ENCODE measurements at regions not wholly inside any gene's neighbourhood (a gene's known extent, or its start where the extent isn't known, plus 50 kb on each side); places are given as distances from the start of the nearest gene placed in this dataset.

DNA sequence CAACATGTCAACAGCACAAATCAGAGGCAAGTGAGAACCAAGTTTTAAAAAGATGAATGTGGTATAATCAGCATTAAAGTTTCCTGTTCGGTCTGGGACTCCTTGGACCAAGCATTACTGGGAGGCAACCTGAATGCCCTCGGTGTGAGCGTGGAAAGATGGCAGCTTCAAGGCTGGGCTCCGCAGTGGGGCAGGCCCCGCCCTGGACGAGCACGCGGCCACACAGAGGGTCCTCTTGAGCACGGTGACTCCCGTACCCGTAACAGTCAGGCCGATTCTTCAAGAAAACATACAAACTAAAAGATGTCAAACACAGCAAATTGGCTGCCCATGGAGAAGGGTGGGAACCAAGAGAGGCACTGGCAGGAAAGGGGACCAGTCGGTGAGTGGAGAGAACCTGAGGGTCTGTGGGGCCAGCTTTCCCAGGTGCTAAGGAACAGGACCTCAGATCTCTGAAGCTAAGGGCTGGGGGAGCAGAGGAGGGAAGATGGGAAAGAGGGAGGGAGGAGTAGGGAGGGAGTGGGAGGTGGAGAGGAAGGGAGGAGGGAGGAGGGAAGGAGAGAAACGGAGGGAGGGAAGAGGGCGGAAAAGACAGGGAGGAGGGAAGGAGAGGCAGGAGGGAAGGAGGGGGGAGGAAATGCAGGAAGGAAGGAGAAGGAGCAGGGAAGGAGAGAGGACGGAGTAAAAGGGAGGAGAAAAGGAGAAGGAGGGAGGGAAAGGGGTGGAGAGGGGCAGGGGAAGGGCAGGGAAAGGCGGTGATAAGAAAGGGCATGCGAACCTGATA, 71.2 kb upstream of the FAM20C start:
- Histone ChIP-seq H4K20me1 (ENCODE audit: insufficient read depth, low read length) (no peaks in the 10 kb centered on the region), H2BK15ac (ENCODE audit: low read depth, low read length) (no peak overlapping the region), H3K36me3 (ENCODE audit: control insufficient read depth, insufficient read depth, low read length) (no peaks in the 10 kb centered on the region), H2BK20ac (ENCODE audit: low read depth, low read length) (no peak overlapping the region), H3K27ac (ENCODE audit: insufficient read depth, low read length) (no peak overlapping the region), H2AK9ac (replicated peaks; ENCODE audit: low read depth, low read length, poor library complexity) (no peak overlapping the region), H3K14ac (replicated peaks; ENCODE audit: low read depth, low read length) (no peak overlapping the region), H3K79me1 (ENCODE audit: low read depth in 1 of 2, low read length in 2 of 2) (no peaks in the 10 kb centered on the region), H4K5ac (ENCODE audit: low read depth, low read length) (no peak overlapping the region), H3K9me3 (ENCODE audit: control insufficient read depth, insufficient read depth, low read length) (no peaks in the 10 kb centered on the region), H3K23ac (ENCODE audit: low read depth, low read length) (no peak overlapping the region), H2AK5ac (ENCODE audit: low read depth, low read length) (no peak overlapping the region), H3K4ac (ENCODE audit: low read depth, low read length) (no peak overlapping the region), H3K4me3 (ENCODE audit: insufficient read depth, low read depth, low read length) (no peak overlapping the region), H3K4me2 (ENCODE audit: low read depth, low read length) (no peak overlapping the region), H3K27me3 (ENCODE audit: control insufficient read depth, insufficient read depth, low read length) (no peaks in the 10 kb centered on the region; the same call in 1 of the 2 replicates), H3K18ac (ENCODE audit: low read depth, low read length) (no peak overlapping the region), H4K91ac (ENCODE audit: insufficient read depth, low read depth, low read length) (no peak overlapping the region), H2AFZ (replicated peaks; ENCODE audit: low read length, poor library complexity) (peak overlapping the region; percentile 59), H4K8ac (ENCODE audit: low read depth in 2 of 2, low read length in 2 of 2) (no peak overlapping the region), H2BK120ac (ENCODE audit: low read depth, low read length) (no peak overlapping the region), H3K56ac (ENCODE audit: extremely low read depth, insufficient read depth, low read length) (no peak overlapping the region), H3K4me1 (ENCODE audit: control insufficient read depth, insufficient read depth, low read length) (peaks cover 2% of the 10 kb centered on the region; the same call in 1 of the 2 replicates), H3K9me1 (ENCODE audit: insufficient read depth, low read length) (0 out of 2 replicates have a peak, but pooled peaks cover 4% of the 10 kb centered on the region), H2BK5ac (ENCODE audit: low read depth, low read length, poor library complexity, severe bottlenecking) (no peak overlapping the region), H3K9ac (ENCODE audit: low read depth, low read length) (no peak overlapping the region)
- POLR2A ChIA-PET (ENCODE audit: unreplicated experiment), result no interaction called here
- intact Hi-C loops (cut with micrococcal nuclease) (no loop called here), in situ Hi-C loops (cut with MboI; ENCODE audit: low sequenced_read_pairs) (no loop called here), dilution Hi-C loops (cut with HindIII; ENCODE audit: low sequenced_read_pairs, unreplicated experiment) (no loop called here)
- WGBS, 2 experiments (ENCODE audit: extremely low coverage in 2 of 2, insufficient read length in 1 of 2), result 70 to 100% methylated on average over 1 to 4 of the region's 18 CpGs
- no peak for DNase-seq
- no TSS peak for BruUV-seq (replicated peaks)
- CTCF ChIA-PET, result no interaction called here
- TF ChIP-seq MAFK (IDR thresholded peaks at IDR 0.05; ENCODE audit: low read depth, low read length) (no peak), NFE2L2 (IDR thresholded peaks at IDR 0.05; ENCODE audit: low read depth, low read length) (no peak), USF2 (IDR thresholded peaks at IDR 0.05; ENCODE audit: low read depth, low read length) (no peak), RFX5 (IDR thresholded peaks at IDR 0.05; ENCODE audit: low read depth, low read length) (no peak)
- TF ChIP-seq, protein P1, sequence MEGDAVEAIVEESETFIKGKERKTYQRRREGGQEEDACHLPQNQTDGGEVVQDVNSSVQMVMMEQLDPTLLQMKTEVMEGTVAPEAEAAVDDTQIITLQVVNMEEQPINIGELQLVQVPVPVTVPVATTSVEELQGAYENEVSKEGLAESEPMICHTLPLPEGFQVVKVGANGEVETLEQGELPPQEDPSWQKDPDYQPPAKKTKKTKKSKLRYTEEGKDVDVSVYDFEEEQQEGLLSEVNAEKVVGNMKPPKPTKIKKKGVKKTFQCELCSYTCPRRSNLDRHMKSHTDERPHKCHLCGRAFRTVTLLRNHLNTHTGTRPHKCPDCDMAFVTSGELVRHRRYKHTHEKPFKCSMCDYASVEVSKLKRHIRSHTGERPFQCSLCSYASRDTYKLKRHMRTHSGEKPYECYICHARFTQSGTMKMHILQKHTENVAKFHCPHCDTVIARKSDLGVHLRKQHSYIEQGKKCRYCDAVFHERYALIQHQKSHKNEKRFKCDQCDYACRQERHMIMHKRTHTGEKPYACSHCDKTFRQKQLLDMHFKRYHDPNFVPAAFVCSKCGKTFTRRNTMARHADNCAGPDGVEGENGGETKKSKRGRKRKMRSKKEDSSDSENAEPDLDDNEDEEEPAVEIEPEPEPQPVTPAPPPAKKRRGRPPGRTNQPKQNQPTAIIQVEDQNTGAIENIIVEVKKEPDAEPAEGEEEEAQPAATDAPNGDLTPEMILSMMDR (conservative IDR thresholded peaks at IDR 0.05; ENCODE audit: low read depth, low read length), result no peak
- TF ChIP-seq, protein P2, sequence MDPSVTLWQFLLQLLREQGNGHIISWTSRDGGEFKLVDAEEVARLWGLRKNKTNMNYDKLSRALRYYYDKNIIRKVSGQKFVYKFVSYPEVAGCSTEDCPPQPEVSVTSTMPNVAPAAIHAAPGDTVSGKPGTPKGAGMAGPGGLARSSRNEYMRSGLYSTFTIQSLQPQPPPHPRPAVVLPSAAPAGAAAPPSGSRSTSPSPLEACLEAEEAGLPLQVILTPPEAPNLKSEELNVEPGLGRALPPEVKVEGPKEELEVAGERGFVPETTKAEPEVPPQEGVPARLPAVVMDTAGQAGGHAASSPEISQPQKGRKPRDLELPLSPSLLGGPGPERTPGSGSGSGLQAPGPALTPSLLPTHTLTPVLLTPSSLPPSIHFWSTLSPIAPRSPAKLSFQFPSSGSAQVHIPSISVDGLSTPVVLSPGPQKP (IDR thresholded peaks at IDR 0.05; ENCODE audit: borderline replicate concordance, low read depth, low read length), result no peak
- ATAC-seq (ENCODE audit: low read depth), result no peak

Data from IMR-90 (cell line).